ENCODE measurements at regions not wholly inside any gene's neighbourhood (a gene's known extent, or its start where the extent isn't known, plus 50 kb on each side); places are given as distances from the start of the nearest gene placed in this dataset.
"Not testable (repeated sequence)": the region's sequence is repeated elsewhere in the genome, so short reads cannot be mapped to it uniquely, and the experiment has no call there.

DNA sequence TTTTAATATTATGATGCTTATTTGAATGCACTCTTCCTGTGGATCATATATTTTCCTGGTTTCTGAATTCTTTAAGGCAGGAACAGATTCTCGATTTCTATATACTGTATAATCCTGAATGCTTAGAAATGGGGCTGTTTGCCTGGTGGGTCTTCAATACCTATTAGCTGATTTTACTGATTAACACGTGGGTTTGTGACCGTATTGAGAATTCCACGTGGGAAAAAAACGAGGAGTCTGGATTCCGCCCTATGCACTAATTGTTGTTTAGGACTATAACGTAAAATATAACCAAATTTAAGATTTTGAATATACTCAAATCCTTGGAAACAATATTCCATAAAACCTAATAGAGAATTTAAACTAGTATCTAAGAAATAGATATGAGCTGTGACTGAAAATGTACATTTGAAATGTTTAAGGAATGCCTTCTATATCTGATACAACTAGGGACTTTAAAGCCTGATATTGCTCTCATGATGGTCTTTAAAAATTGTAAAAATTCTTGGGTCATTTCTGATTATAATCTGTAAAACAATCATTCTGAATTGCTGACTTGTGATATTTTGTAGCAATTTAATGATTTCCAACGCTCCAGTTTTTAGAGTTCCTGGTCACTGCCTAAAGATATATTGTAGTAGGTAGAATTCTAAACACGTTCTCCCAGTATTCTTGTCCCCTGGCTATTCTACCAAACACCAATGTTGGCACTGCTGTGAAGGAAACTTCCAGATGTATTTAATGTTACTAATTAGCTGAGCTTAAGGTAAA is 93.6 kb upstream of the NOX3 start:
- DNase-seq: no peak
- intact Hi-C loops (cut with DNase I, micrococcal nuclease): no loop called here
- ATAC-seq: no peak

- intact Hi-C loops (cut with DNase I, micrococcal nuclease): no loop called here
These were observed 92.9 kb upstream of the NOX3 start for GRCh38 chr6:155548576-155548975.

GRCh38 chr6:155544677-155545076 is 89.0 kb upstream of the NOX3 start:
- DNase-seq (no peak), ATAC-seq (no peak)
- intact Hi-C loops (cut with DNase I, micrococcal nuclease): no loop called here

More at GRCh38 chr6:155548576-155548975, 92.9 kb upstream of the NOX3 start:
- ATAC-seq (no peak), DNase-seq (no peak)

- no peak for DNase-seq
- no peak for ATAC-seq
- intact Hi-C loops (cut with DNase I, micrococcal nuclease): no loop called here
These were observed 87.7 kb upstream of the NOX3 start for GRCh38 chr6:155543166-155543847.

DNA sequence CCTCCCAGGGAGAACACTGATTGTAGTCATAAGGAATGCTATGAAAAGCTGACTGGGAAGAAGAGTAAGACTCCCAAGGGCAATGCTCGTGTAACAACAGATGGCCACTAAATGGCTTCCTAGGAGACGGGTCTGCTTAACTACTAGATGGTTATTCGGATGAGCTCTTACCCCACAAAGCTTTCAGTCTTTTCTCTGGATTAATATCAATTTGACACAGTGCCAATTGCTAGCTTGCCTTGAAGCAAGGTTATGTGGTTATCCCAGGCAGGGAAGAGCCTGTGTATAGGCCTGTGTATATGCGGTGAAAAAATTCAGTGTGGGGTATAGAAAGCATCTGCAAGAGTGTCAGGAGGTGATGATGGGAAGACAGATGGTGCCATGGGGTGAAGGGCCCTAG is 86.4 kb upstream of the NOX3 start:
- intact Hi-C loops (cut with DNase I, micrococcal nuclease): no loop called here
- no peak for ATAC-seq
- DNase-seq: no peak

DNA sequence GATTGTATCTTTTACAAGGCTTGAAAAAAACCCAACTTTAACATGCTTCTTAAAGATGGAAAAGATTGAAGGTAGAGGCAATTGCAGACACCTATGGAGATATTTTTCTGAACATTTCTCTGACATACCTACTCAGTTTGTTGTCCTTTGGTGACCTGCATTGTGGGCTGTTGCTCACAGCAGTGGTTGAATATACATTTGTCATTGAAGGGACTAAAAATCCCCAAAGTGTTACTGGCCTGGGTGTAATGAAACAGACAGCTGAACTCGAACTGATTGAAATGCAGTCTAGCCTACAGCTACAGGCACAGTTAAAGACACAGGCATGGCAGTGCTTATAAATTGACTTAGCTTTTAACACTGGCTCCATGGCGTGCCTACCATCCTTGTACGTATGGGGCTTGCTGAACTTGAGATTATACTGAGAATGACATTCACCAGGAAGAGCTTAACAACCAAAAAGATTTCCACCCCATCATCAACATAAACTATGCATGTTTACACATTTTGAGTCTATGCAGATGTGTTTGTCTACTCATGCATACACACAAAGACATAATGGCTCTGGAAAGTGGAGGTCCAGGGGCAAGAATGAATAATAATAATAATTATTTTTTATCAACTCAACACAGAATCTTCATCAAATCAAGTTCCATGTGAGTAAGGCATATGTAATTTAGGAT is 83.2 kb upstream of the NOX3 start:
- intact Hi-C loops (cut with DNase I, micrococcal nuclease): no loop called here
- DNase-seq (no peak), ATAC-seq (no peak)

- ATAC-seq: no peak
- intact Hi-C loops (cut with DNase I, micrococcal nuclease): no loop called here
- no peak for DNase-seq
These were observed 79.0 kb upstream of the NOX3 start for GRCh38 chr6:155534678-155535077.

- intact Hi-C loops (cut with DNase I, micrococcal nuclease): no loop called here
- no peak for ATAC-seq
- no peak for DNase-seq
These were observed 74.7 kb upstream of the NOX3 start for GRCh38 chr6:155530219-155530834.

GRCh38 chr6:155529814-155530213 is 74.2 kb upstream of the NOX3 start:
- ATAC-seq, DNase-seq: not testable (repeated sequence)
- intact Hi-C loops (cut with DNase I, micrococcal nuclease): loop anchor here in 1 of 2 donors (5.0 kb wide), 1 partner anchor 203 kb away; no protein-coding TSS in a partner anchor

GRCh38 chr6:155528982-155529453 is 73.4 kb upstream of the NOX3 start:
- DNase-seq (no peak), ATAC-seq (no peak)
- intact Hi-C loops (cut with DNase I, micrococcal nuclease): loop anchor here in 1 of 2 donors (5.0 kb wide), 1 partner anchor 202 kb away; no protein-coding TSS in a partner anchor

- DNase-seq (no peak), ATAC-seq (no peak)
- intact Hi-C loops (cut with DNase I, micrococcal nuclease): loop anchor here in 1 of 2 donors (5.0 kb wide), 1 partner anchor 201 kb away; no protein-coding TSS in a partner anchor
These were observed 72.7 kb upstream of the NOX3 start for GRCh38 chr6:155528335-155528734.

DNA sequence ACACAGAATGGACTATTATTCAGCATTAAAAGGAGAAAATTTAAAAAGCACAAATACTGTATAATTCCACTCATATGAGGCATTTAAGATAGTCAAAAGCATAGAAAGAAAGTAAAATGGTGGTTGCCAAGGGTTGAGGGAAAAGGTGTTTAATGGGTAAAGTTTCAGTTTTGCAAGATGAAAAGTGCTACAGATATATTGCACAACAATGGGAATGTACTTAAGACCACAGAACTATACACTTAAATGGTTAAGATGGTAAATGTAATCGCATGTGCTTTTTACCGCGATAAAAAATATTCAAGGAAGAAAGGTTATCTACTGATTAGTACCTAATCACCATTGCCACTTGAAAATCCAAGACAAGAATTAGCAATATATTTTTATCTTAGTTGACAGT is 71.8 kb upstream of the NOX3 start:
- DNase-seq: no peak
- no peak for ATAC-seq
- intact Hi-C loops (cut with DNase I, micrococcal nuclease): loop anchor here in 1 of 2 donors (5.0 kb wide), 1 partner anchor 200 kb away; no protein-coding TSS in a partner anchor

DNA sequence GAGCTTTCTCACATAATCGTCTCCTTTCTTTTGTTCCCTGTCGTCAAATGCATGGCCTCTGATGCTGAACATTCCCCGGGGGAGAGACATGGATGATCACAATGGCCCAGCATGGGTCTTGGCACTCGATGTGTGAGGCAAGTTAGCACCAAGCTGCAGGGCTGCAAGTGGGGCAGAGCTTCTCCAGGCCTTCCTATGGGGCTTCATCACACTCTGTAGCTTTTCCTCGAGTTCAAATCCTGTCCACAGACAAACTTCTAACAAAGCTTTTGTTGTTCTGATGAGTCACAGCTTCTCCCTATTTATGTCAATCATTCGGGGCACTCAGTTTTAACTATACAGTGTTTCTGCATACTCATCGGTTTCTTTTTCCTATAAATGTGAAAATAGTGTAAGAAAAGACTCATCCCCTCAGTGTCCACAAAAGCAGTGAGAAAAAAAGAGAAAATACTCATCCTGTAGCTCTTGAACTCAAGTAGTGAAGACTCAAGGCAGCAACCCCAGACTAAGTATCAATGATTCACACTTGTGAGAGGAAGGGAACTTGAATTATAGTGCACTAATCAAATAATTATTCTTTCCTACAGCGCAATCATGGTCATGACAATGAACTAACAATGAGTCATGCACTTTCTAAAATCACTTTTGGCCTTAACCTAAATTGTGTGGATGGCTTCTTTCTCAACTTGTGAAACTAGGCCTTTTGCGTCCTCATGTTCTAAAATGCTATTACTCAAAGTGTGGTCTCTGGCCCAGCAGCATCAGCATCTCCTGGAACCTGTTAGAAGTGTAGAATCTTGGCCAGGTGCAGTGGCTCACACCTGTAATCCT is 68.4 kb upstream of the NOX3 start:
- no peak for ATAC-seq
- no peak for DNase-seq
- intact Hi-C loops (cut with DNase I, micrococcal nuclease): no loop called here

GRCh38 chr6:155521719-155522118 is 66.1 kb upstream of the NOX3 start:
- intact Hi-C loops (cut with DNase I, micrococcal nuclease): no loop called here
- DNase-seq: no peak
- no peak for ATAC-seq

DNA sequence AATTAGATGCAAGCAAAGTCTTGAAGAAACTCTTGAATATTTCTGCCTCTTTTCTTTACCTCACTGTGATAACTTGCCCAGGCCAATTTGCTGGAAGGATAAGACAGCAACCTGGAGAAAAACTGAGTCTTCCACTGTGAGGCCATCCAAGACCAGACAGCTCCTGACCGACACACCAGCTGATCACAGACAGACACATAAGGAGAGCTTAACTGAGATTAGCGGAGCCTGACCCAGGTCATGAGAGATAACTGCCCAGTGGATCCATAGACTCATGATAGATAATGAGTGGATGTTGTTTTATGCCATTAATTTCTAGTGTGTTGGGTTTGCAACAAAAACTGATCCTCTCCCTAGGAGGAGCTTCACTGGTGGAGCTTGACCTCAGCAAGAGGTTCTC is 64.4 kb upstream of the NOX3 start:
- intact Hi-C loops (cut with DNase I, micrococcal nuclease): no loop called here
- DNase-seq (no peak), ATAC-seq (no peak)

DNA sequence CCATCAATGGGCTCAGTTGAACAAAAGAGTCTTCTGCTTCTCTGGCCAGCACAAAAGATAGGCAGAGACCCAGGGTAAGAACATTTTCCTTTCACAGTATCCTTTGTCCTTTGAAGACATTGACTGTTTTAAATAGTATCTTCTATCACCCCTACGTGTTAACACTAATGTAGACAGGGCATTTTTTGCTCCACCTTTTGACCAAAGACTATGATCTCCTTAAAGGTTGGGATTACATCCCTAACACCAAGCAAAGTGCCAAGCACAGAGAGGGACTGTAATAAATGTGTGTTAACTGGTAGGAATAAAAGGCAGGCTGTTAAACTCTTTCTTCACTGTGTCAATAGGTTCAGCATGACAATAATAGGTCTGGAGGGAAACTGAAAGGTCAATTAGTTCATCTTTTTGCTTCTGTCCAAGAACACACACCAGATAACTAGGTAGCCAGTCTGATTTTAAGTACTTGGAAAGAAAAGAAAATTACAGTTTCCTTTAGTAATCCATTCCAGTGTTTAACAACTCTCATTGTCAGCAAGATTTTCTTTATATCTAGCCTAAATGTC is 63.6 kb upstream of the NOX3 start:
- ATAC-seq (no peak), DNase-seq (no peak)
- intact Hi-C loops (cut with DNase I, micrococcal nuclease): no loop called here

- intact Hi-C loops (cut with DNase I, micrococcal nuclease): no loop called here
These were observed 61.7 kb upstream of the NOX3 start for GRCh38 chr6:155517294-155517693.

DNA sequence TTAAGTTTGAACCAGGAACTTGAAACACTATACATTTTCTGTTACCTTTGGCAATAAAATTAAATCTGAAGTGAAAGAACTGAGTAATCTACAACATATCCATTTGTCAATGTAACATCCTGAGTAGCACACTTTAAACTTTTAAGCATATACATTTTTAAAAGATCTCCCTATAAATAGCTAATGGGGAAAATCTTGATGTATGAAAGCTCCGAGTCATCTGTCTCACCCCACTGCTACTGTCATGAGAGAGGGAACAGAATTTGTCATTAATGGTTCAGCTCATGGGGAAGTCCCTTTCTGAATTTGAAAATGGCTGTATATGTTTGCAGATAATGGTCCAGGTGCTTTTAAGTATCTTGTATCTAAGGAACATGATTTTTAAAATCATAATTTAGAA is 55.2 kb upstream of the NOX3 start:
- no peak for DNase-seq
- intact Hi-C loops (cut with DNase I, micrococcal nuclease): no loop called here
- ATAC-seq: no peak

More at GRCh38 chr6:155517294-155517693, 61.7 kb upstream of the NOX3 start:
- DNase-seq: peak in 1 of 2 donors; percentile 18
- ATAC-seq: peak; percentile 68
